ENCODE measurements at regions not wholly inside any gene's neighbourhood (a gene's known extent, or its start where the extent isn't known, plus 50 kb on each side); places are given as distances from the start of the nearest gene placed in this dataset.

DNA sequence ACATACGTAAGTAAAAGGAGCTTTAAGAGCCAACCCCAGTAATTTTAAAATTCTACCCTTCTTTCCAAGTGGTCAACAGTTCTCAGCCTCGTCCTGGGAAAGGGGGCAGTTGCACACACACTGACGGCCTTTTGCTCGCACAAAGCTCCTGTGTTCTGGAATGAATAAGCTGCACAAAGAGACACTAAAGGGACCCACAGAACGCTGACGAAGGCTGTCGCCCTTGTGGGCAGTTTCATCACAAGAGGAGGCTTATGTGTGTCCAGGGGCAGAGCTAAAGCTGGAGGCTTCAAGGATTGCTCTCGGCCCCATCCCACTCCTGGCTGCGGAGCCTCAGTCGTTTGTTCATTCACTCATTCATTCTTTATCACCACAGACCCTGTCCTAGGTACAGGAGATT, 67.0 kb upstream of the NEK6 start:
- TF ChIP-seq, protein P1, sequence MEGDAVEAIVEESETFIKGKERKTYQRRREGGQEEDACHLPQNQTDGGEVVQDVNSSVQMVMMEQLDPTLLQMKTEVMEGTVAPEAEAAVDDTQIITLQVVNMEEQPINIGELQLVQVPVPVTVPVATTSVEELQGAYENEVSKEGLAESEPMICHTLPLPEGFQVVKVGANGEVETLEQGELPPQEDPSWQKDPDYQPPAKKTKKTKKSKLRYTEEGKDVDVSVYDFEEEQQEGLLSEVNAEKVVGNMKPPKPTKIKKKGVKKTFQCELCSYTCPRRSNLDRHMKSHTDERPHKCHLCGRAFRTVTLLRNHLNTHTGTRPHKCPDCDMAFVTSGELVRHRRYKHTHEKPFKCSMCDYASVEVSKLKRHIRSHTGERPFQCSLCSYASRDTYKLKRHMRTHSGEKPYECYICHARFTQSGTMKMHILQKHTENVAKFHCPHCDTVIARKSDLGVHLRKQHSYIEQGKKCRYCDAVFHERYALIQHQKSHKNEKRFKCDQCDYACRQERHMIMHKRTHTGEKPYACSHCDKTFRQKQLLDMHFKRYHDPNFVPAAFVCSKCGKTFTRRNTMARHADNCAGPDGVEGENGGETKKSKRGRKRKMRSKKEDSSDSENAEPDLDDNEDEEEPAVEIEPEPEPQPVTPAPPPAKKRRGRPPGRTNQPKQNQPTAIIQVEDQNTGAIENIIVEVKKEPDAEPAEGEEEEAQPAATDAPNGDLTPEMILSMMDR (IDR thresholded peaks at IDR 0.05): no peak
- no peak for TF ChIP-seq POLR2A (IDR thresholded peaks at IDR 0.05)
- TF ChIP-seq EP300 (IDR thresholded peaks at IDR 0.05): no peak
- peak in 1 of 4 donors; percentile 13 for TF ChIP-seq POLR2AphosphoS5 (IDR thresholded peaks at IDR 0.05)

Data from sigmoid colon (tissue), 4 donors.